Suppressor macrophage (primary cell): ENCODE measurements at regions not wholly inside any gene's neighbourhood (a gene's known extent, or its start where the extent isn't known, plus 50 kb on each side); places are given as distances from the start of the nearest gene placed in this dataset.
A peak's percentile ranks its signal among the peaks of the same experiment; 100 is the strongest.
"Not testable (repeated sequence)": the region's sequence is repeated elsewhere in the genome, so short reads cannot be mapped to it uniquely, and the experiment has no call there.

Experiments used
- DNase-seq, 4 experiments: peaks; one replicate each; pipeline ENCODE4 v3.0.0-alpha.2; 2020 to 2022

GRCh38 chr14:65972346-65972870, 513.8 kb upstream of the CCDC196 start:
- no peak for DNase-seq

DNA sequence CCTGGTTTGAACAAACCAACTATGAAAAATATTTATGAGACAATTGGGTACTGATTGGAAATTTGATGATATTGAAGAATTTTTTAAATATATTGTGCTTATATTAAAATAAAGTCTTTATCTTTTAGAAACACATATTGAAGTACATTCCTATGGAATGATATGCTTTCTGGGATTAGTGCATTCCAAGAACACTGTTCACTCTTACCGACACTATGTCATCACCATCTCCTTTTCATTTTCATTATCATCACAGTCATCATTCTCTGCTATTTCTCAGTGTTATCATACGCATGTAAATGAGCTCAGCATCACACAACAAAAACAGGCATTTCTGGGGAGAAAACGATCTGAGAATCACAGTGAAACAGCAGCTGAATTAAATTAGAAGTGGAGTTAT, 513.3 kb upstream of the CCDC196 start:
- no peak for DNase-seq

GRCh38 chr14:65975865-65976264, 510.3 kb upstream of the CCDC196 start:
- no peak for DNase-seq

- no peak for DNase-seq
Observed at GRCh38 chr14:65976761-65977404, 509.3 kb upstream of the CCDC196 start.

- DNase-seq, result no peak
Observed at GRCh38 chr14:65981192-65981843, 504.9 kb upstream of the CCDC196 start.

GRCh38 chr14:65986041-65986440, 500.1 kb upstream of the CCDC196 start:
- DNase-seq, result no peak

- no peak for DNase-seq
Observed at GRCh38 chr14:65989981-65990380, 496.2 kb upstream of the CCDC196 start.

DNA sequence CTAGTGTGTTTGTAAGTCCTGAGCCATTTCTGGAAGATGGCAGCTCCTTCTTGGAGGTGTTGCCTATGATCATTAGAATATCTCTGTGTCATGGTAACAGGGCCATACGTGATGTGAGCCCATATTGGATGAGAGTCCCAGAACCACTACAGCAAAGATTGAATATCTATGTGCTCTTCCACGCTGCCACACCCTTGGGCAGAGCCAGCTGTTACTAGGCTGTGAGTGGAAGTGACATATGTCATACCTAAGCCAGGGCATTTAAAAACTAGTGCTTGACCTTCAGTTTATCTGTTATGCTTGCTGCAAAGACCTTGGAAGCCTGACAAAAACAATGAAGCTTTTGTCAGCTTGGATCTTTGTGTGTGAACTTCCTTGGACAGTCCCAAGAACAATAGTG, 495.1 kb upstream of the CCDC196 start:
- DNase-seq, result no peak

- DNase-seq, result peak; percentile 45 to 75 (median 62)
Observed at GRCh38 chr14:65991935-65992334, 494.2 kb upstream of the CCDC196 start.

GRCh38 chr14:65993103-65993502, 493.1 kb upstream of the CCDC196 start:
- no peak for DNase-seq

DNA sequence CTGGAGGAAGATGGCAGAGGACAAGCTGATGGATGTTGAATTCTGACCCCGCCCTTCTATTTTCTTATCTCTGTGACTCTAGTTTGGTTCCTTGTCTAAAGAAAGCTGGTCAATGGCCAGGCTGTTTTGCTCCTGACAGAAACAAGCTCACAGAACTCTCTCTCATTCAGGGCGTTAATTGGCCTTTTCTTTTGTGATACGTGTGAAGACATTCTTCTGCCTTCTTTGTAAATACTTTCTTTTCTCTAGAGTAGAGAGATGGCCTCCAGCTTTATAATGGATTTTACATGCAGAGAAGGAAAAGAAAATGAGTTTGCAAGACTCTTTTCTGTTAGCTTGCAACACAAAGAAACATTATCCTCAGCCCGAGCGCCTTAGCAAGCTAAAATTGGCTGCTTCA, 492.2 kb upstream of the CCDC196 start:
- DNase-seq, result no peak

- DNase-seq, result no peak
Observed at GRCh38 chr14:65997347-65997746, 488.8 kb upstream of the CCDC196 start.

DNA sequence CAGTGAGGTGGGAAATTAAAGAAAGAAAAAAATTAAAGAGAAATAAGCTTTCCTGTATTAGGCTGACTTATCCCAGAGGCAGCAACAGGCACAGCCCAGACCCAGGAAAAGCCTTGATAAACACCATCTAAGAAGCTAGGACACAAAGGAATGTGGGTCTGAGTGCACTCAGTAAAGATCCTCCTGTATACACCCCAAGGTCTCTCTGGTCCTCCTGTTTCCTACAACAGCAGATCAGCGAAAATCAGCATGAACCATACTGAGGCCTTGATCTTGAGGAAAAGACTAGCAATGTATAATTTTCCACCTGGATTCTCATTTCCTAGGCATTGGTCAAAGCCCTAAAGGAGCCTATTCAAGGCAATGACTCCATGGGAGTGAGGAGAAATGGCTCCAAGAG, 486.3 kb upstream of the CCDC196 start:
- no peak for DNase-seq

GRCh38 chr14:66000766-66001165, 485.4 kb upstream of the CCDC196 start:
- DNase-seq, result no peak

DNA sequence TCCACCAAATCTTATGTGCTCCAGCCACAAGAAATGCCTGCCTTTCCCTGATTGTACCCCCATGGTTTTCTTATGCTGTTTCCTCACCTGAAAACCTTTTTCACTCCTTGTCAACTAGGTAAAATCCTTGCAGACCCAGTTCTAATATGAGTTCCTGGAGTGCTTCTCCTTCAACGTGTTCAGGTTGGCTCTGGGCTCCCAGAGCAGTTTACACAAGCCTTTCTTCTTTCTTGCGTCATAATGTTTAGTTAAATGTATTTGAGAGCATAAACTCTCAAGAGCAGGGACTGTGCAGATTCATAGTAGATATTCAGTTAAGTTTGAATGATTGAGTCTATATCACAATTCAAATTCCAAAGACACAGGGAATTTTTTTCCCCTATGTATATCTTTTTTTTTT, 484.8 kb upstream of the CCDC196 start:
- DNase-seq, result no peak

GRCh38 chr14:66003082-66003730, 483.0 kb upstream of the CCDC196 start:
- no peak for DNase-seq

GRCh38 chr14:66005900-66006434, 480.2 kb upstream of the CCDC196 start:
- DNase-seq, result no peak

DNA sequence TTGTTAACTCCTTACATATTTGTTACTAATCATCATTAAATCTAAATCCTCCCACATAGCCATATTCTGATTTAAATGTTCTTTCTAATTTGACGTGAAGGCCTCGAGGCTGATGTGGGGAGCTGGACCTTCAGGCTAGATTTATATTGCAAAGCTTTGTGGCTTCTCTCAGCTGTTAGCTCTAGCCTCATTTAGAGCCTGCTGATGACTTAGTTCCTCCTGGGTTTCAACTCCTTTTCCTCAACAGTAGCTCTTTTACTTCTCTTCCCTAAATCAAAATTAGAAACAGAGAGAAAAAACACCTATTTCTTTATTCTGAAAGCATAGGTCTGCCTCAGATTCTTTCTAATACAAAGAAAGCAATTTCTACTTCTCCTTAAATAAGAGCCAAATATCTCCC, 477.5 kb upstream of the CCDC196 start:
- peak; percentile 30 to 69 (median 50) for DNase-seq

DNA sequence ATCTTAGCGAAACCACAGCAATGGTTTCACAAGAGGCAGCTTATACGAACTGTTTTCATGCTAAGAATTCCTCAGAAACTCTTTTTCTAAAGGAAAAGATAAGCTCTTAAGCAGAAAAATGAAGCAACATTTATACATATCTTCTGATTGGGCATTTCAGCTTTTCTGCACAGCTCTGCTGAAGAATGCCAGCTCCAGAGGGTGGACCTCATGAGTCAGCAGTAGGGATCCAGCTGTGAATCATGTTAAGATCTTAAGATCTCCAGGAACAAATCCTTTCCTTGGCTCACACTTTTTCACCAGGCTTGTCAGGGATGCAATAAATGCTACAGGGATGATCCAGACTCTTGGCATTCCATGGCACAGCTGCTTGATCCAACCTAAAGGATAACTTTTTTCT, 477.1 kb upstream of the CCDC196 start:
- peak; percentile 13 to 58 (median 44) for DNase-seq

GRCh38 chr14:66010695-66011094, 475.5 kb upstream of the CCDC196 start:
- no peak for DNase-seq

GRCh38 chr14:66011855-66012254, 474.3 kb upstream of the CCDC196 start:
- no peak for DNase-seq

- not testable (repeated sequence) for DNase-seq
Observed at GRCh38 chr14:66013607-66014006, 472.6 kb upstream of the CCDC196 start.

DNA sequence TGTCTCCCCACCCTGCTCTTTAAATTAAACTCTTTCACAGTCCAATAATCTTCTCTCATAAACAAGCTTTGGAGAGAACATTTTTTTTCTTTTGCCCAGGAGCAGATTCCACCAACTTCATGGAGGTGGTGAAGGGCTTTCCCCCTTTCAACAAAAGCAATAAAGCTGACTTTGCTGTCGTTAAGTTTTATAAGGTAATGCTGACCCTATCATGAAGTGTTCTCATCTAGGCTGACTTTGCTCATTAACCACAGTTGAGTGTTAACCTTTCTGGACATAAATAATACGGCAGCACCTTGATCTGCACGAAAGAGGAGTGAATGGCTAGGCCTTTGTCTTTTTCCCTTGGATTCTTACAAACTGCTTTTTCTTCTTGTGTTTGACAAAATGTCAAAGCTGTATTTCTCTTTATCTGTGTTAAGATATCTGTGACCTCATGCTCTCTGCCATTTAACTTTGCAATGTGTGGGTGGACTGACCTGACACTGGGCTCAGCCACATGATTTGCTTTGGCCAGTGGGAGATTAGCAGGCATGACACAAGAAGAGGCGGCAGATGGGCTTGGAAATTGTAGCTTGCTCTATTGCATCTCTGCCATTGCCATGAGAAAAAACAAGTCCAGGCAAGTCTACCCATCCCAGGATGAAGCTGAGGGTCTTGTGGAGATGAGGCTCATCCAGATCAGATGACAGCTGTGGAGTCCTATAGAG, 470.9 kb upstream of the CCDC196 start:
- peak in 1 of 4 experiments; percentile 4 for DNase-seq
